Astrocyte (in vitro differentiated cells and primary cell): ENCODE measurements at regions not wholly inside any gene's neighbourhood (a gene's known extent, or its start where the extent isn't known, plus 50 kb on each side); places are given as distances from the start of the nearest gene placed in this dataset.

Experiments
- EZH2 ChIP-seq: IDR thresholded peaks from 2 replicates; pipeline ENCODE4 v1.6.1; 2012; ENCODE audit warnings: mild to moderate bottlenecking, low read length, inconsistent platforms; ENCODE audit not compliant: insufficient read depth
- TF ChIP-seq, protein P1 (sequence below): IDR thresholded peaks from 2 replicates; pipeline ENCODE4 v1.5.1; 2011; ENCODE audit warnings: low read depth, mild to moderate bottlenecking, inconsistent platforms, low read length, moderate library complexity; ENCODE audit not compliant: insufficient read depth

DNA sequence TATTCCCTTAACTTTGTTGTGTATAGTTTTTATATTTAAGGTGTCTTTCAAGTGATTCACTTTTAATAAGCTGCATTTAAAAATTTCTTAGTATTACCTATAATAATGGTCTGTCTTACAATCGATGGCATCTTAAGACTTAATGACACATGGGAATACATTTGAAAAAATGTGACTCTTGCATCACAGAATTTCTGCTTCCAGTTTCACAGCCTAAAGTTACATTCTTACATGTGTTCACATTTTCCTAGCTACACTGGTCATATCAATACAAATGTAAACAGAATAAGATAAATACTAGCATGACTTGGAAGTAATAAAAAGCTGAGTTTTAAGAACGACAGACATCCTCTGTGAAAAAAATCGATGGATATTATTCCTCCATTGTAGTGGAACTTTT is 1597.1 kb upstream of the MIR17HG start:
- TF ChIP-seq EZH2 = no peak
- TF ChIP-seq, protein P1, sequence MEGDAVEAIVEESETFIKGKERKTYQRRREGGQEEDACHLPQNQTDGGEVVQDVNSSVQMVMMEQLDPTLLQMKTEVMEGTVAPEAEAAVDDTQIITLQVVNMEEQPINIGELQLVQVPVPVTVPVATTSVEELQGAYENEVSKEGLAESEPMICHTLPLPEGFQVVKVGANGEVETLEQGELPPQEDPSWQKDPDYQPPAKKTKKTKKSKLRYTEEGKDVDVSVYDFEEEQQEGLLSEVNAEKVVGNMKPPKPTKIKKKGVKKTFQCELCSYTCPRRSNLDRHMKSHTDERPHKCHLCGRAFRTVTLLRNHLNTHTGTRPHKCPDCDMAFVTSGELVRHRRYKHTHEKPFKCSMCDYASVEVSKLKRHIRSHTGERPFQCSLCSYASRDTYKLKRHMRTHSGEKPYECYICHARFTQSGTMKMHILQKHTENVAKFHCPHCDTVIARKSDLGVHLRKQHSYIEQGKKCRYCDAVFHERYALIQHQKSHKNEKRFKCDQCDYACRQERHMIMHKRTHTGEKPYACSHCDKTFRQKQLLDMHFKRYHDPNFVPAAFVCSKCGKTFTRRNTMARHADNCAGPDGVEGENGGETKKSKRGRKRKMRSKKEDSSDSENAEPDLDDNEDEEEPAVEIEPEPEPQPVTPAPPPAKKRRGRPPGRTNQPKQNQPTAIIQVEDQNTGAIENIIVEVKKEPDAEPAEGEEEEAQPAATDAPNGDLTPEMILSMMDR = no peak
